WTC11 (cell line): ENCODE measurements at regions not wholly inside any gene's neighbourhood (a gene's known extent, or its start where the extent isn't known, plus 50 kb on each side); places are given as distances from the start of the nearest gene placed in this dataset.

ENCODE experiments used
- ATAC-seq: fragments of 200-7000 bp; cut with Tn5 transposase; 2 replicates; pipeline ENCODE4 v1.10.0; 2021; ENCODE audit warnings: mild to moderate bottlenecking, moderate library complexity
- CTCF ChIA-PET: fragments of 300-600 bp; sonication (Branson Sonifier 250); formaldehyde crosslinking; loops from one replicate; lab custom pipeline; 2021; ENCODE audit warnings: antibody characterized with exemption; lab: Charles Lee
- POLR2A ChIA-PET: fragments of 350-600 bp; sonication (Branson Sonifier 250); formaldehyde crosslinking; loops from one replicate; lab custom pipeline; 2021; ENCODE audit warnings: antibody characterized with exemption; lab: Charles Lee
- DNase-seq: peaks from one replicate; pipeline ENCODE4 v3.0.0; 2021; ENCODE audit warnings: low spot score
- H3K27ac Mint-ChIP-seq: 2 replicates; pipeline ENCODE4 v1.8.0; 2021; ENCODE audit warnings: mixed read lengths
- H3K27me3 Mint-ChIP-seq: 2 replicates; pipeline ENCODE4 v1.8.0; 2021; ENCODE audit warnings: low read depth, mild to moderate bottlenecking, moderate library complexity, mixed read lengths
- H3K36me3 Mint-ChIP-seq: 2 replicates; pipeline ENCODE4 v1.8.0; 2021; ENCODE audit warnings: mixed read lengths
- H3K4me1 Mint-ChIP-seq: 2 replicates; pipeline ENCODE4 v1.8.0; 2022; ENCODE audit warnings: mixed read lengths
- H3K4me3 Mint-ChIP-seq: 2 replicates; pipeline ENCODE4 v1.8.0; 2021; ENCODE audit warnings: mild to moderate bottlenecking, moderate library complexity, mixed read lengths
- H3K9me3 Mint-ChIP-seq: 2 replicates; pipeline ENCODE4 v1.8.0; 2021; ENCODE audit warnings: mixed read lengths
- CREB1 ChIP-seq: sonication (generic); formaldehyde crosslinking; IDR thresholded peaks from 2 replicates; pipeline ENCODE4 v1.8.0; 2023; ENCODE audit warnings: mild to moderate bottlenecking, missing genetic modification reagents
- E2F4 ChIP-seq: sonication (generic); formaldehyde crosslinking; IDR thresholded peaks from 2 replicates; pipeline ENCODE4 v1.8.1; 2022; ENCODE audit warnings: low read depth, mild to moderate bottlenecking, moderate library complexity, missing genetic modification reagents, borderline replicate concordance
- E2F5 ChIP-seq: sonication (generic); formaldehyde crosslinking; IDR thresholded peaks from 2 replicates; pipeline ENCODE4 v1.8.1; 2022; ENCODE audit warnings: mild to moderate bottlenecking, moderate library complexity, missing genetic modification reagents
- EMX1 ChIP-seq: fragments of 250-450 bp; sonication (Bioruptor Pico); IDR thresholded peaks from 2 replicates; pipeline ENCODE4 v1.8.0; 2021; ENCODE audit warnings: mild to moderate bottlenecking
- ESRRA ChIP-seq: sonication (generic); formaldehyde crosslinking; IDR thresholded peaks from 2 replicates; pipeline ENCODE4 v1.8.1; 2022; ENCODE audit warnings: mild to moderate bottlenecking, missing genetic modification reagents, borderline replicate concordance
- ETV6 ChIP-seq: sonication (generic); formaldehyde crosslinking; IDR thresholded peaks from 2 replicates; pipeline ENCODE4 v1.8.1; 2022; ENCODE audit warnings: mild to moderate bottlenecking, missing genetic modification reagents
- GABPB1 ChIP-seq: sonication (generic); formaldehyde crosslinking; IDR thresholded peaks from 2 replicates; pipeline ENCODE4 v1.8.1; 2023; ENCODE audit warnings: mild to moderate bottlenecking, missing genetic modification reagents
- NFE2L1 ChIP-seq: sonication (generic); formaldehyde crosslinking; IDR thresholded peaks from 2 replicates; pipeline ENCODE4 v1.8.1; 2023; ENCODE audit warnings: missing genetic modification reagents
- NR3C1 ChIP-seq: sonication (generic); formaldehyde crosslinking; conservative IDR thresholded peaks from 2 replicates; pipeline ENCODE4 v1.8.1; 2023; ENCODE audit warnings: low read depth, mild to moderate bottlenecking, missing genetic modification reagents
- PRRX2 ChIP-seq: fragments of 250-450 bp; sonication (Bioruptor Pico); IDR thresholded peaks from 2 replicates; pipeline ENCODE4 v1.8.0; 2021; ENCODE audit warnings: mild to moderate bottlenecking
- RELA ChIP-seq: sonication (generic); formaldehyde crosslinking; IDR thresholded peaks from 2 replicates; pipeline ENCODE4 v1.8.1; 2022; ENCODE audit warnings: missing genetic modification reagents, mild to moderate bottlenecking, borderline replicate concordance
- RORB ChIP-seq: fragments of 250-450 bp; sonication (Bioruptor Pico); IDR thresholded peaks from 2 replicates; pipeline ENCODE4 v1.9.0; 2021; ENCODE audit warnings: mild to moderate bottlenecking
- SMAD4 ChIP-seq: sonication (generic); formaldehyde crosslinking; IDR thresholded peaks from 2 replicates; pipeline ENCODE4 v1.8.0; 2022; ENCODE audit warnings: mild to moderate bottlenecking, missing genetic modification reagents
- TEAD1 ChIP-seq: sonication (generic); formaldehyde crosslinking; IDR thresholded peaks from 2 replicates; pipeline ENCODE4 v1.8.0; 2022; ENCODE audit warnings: mild to moderate bottlenecking, missing genetic modification reagents
- USF1 ChIP-seq: sonication (generic); formaldehyde crosslinking; IDR thresholded peaks from 2 replicates; pipeline ENCODE4 v1.8.0; 2022; ENCODE audit warnings: mild to moderate bottlenecking, missing genetic modification reagents
- ZMAT4 ChIP-seq: fragments of 250-450 bp; sonication (Bioruptor Pico); IDR thresholded peaks from 2 replicates; pipeline ENCODE4 v1.9.0; 2021; ENCODE audit warnings: mild to moderate bottlenecking
- ZNF138 ChIP-seq: sonication (generic); formaldehyde crosslinking; conservative IDR thresholded peaks from 2 replicates; pipeline ENCODE4 v1.8.1; 2022; ENCODE audit warnings: mild to moderate bottlenecking, moderate library complexity, missing genetic modification reagents
- ZNF219 ChIP-seq: sonication (generic); formaldehyde crosslinking; IDR thresholded peaks from 2 replicates; pipeline ENCODE4 v1.8.0; 2023; ENCODE audit warnings: missing genetic modification reagents, mild to moderate bottlenecking, borderline replicate concordance
- ZNF232 ChIP-seq: sonication (generic); formaldehyde crosslinking; IDR thresholded peaks from 2 replicates; pipeline ENCODE4 v1.8.0; 2022; ENCODE audit warnings: mild to moderate bottlenecking, missing genetic modification reagents
- ZNF263 ChIP-seq: sonication (generic); formaldehyde crosslinking; IDR thresholded peaks from 2 replicates; pipeline ENCODE4 v1.8.1; 2022; ENCODE audit warnings: low read depth, mild to moderate bottlenecking, moderate library complexity, missing genetic modification reagents
- ZNF281 ChIP-seq: sonication (generic); formaldehyde crosslinking; IDR thresholded peaks from 2 replicates; pipeline ENCODE4 v1.8.0; 2023; ENCODE audit warnings: mild to moderate bottlenecking, missing genetic modification reagents
- ZNF423 ChIP-seq: fragments of 250-450 bp; sonication (Bioruptor Pico); IDR thresholded peaks from 2 replicates; pipeline ENCODE4 v2.1.2; 2022; ENCODE audit warnings: mild to moderate bottlenecking, moderate library complexity
- ZNF671 ChIP-seq: fragments of 250-450 bp; sonication (Bioruptor Pico); IDR thresholded peaks from 2 replicates; pipeline ENCODE4 v1.8.0; 2021; ENCODE audit warnings: mild to moderate bottlenecking
- TF ChIP-seq, protein P1 (sequence below): sonication (generic); formaldehyde crosslinking; IDR thresholded peaks from 2 replicates; pipeline ENCODE4 v1.8.1; 2022; ENCODE audit warnings: mild to moderate bottlenecking, missing genetic modification reagents, moderate library complexity, borderline replicate concordance
- TF ChIP-seq, protein P2 (sequence below): fragments of 200-600 bp; IDR thresholded peaks from 2 replicates; pipeline ENCODE4 v1.8.0; 2022; ENCODE audit warnings: antibody characterized with exemption

- TF ChIP-seq ZNF281 (no peak), ZNF138 (no peak), RORB (no peak)
Measured at GRCh38 chr6:66210964-66211363, 503.9 kb upstream of the EYS start (continued).

DNA sequence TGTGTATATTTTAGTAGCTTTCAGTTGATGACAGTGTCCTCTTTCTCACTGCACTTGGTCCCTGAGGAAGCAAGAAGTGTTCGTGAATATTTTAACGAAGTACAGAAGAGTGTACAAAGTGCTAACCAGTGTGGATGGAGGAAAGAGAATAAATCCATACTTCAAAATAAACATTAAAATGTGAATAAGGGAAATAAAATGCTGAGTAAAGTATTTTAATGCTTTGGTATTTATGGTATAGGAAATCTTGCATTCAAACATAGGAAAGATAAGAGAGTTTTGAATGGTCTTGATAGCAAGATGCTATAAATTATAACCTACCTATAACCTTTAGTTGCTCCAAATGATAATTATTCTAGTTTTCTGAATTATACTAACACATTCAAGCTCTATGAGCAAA lies 493.4 kb upstream of the EYS start:
- peaks cover 36% of the 10 kb centered on the region for H3K9me3 Mint-ChIP-seq
- TF ChIP-seq PRRX2 (CRISPR knock-in tag), result no peak
- TF ChIP-seq NR3C1 (CRISPR knock-in tag), result no peak
- TF ChIP-seq ETV6, result no peak
- TF ChIP-seq, protein P1, sequence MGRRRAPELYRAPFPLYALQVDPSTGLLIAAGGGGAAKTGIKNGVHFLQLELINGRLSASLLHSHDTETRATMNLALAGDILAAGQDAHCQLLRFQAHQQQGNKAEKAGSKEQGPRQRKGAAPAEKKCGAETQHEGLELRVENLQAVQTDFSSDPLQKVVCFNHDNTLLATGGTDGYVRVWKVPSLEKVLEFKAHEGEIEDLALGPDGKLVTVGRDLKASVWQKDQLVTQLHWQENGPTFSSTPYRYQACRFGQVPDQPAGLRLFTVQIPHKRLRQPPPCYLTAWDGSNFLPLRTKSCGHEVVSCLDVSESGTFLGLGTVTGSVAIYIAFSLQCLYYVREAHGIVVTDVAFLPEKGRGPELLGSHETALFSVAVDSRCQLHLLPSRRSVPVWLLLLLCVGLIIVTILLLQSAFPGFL (CRISPR knock-in tag), result no peak
- TF ChIP-seq ZNF219 (CRISPR knock-in tag), result no peak
- TF ChIP-seq, all 79 proteins: peak for 0
- ChIA-PET POLR2A (no interaction called here), CTCF (no interaction called here)
- no peak overlapping the region for H3K27ac Mint-ChIP-seq
- no peak overlapping the region for H3K4me3 Mint-ChIP-seq
- DNase-seq (no peak), ATAC-seq (no peak)
- no peaks in the 10 kb centered on the region for H3K4me1 Mint-ChIP-seq
- peaks cover 24% of the 10 kb centered on the region for H3K36me3 Mint-ChIP-seq
- H3K27me3 Mint-ChIP-seq, result no peaks in the 10 kb centered on the region

GRCh38 chr6:66199171-66199570 lies 492.1 kb upstream of the EYS start:
- Mint-ChIP-seq H3K4me1 (no peaks in the 10 kb centered on the region), H3K36me3 (peaks cover 23% of the 10 kb centered on the region), H3K9me3 (peaks cover 36% of the 10 kb centered on the region), H3K27me3 (no peaks in the 10 kb centered on the region), H3K27ac (no peak overlapping the region), H3K4me3 (no peak overlapping the region)
- POLR2A ChIA-PET, result no interaction called here
- CTCF ChIA-PET, result no interaction called here
- DNase-seq, result no peak
- no peak for ATAC-seq
- TF ChIP-seq ZNF232, result no peak
- TF ChIP-seq USF1 (CRISPR knock-in tag), result no peak
- TF ChIP-seq CREB1, result no peak
- TF ChIP-seq ZNF671 (CRISPR knock-in tag), result no peak
- no peak for TF ChIP-seq GABPB1
- no peak for TF ChIP-seq TEAD1 (CRISPR knock-in tag)
- no peak for TF ChIP-seq E2F4 (CRISPR knock-in tag)
- no peak for TF ChIP-seq EMX1
- TF ChIP-seq, protein P2, sequence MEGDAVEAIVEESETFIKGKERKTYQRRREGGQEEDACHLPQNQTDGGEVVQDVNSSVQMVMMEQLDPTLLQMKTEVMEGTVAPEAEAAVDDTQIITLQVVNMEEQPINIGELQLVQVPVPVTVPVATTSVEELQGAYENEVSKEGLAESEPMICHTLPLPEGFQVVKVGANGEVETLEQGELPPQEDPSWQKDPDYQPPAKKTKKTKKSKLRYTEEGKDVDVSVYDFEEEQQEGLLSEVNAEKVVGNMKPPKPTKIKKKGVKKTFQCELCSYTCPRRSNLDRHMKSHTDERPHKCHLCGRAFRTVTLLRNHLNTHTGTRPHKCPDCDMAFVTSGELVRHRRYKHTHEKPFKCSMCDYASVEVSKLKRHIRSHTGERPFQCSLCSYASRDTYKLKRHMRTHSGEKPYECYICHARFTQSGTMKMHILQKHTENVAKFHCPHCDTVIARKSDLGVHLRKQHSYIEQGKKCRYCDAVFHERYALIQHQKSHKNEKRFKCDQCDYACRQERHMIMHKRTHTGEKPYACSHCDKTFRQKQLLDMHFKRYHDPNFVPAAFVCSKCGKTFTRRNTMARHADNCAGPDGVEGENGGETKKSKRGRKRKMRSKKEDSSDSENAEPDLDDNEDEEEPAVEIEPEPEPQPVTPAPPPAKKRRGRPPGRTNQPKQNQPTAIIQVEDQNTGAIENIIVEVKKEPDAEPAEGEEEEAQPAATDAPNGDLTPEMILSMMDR, result no peak
- no peak for TF ChIP-seq ZNF263 (CRISPR knock-in tag)
- no peak for TF ChIP-seq ZNF423 (CRISPR knock-in tag)
- no peak for TF ChIP-seq ZMAT4 (CRISPR knock-in tag)
- TF ChIP-seq RELA (CRISPR knock-in tag), result no peak
- TF ChIP-seq SMAD4 (CRISPR knock-in tag), result no peak
- no peak for TF ChIP-seq E2F5 (CRISPR knock-in tag)
- no peak for TF ChIP-seq NFE2L1 (CRISPR knock-in tag)
- no peak for TF ChIP-seq ESRRA
